ENCODE measurements at regions not wholly inside any gene's neighbourhood (a gene's known extent, or its start where the extent isn't known, plus 50 kb on each side); places are given as distances from the start of the nearest gene placed in this dataset.

- no peak overlapping the region for H3K9ac ChIP-seq (ENCODE audit: low read depth in 1 of 3, low read length in 3 of 3)
- H3K9me3 ChIP-seq (ENCODE audit: control insufficient read depth in 3 of 3, low read length in 3 of 3): no peaks in the 10 kb centered on the region
- no peak overlapping the region for H3K27ac ChIP-seq (ENCODE audit: low read depth, low read length)
- no peak overlapping the region for H3K4me3 ChIP-seq (ENCODE audit: low read length in 3 of 3)
- H3K4me1 ChIP-seq (ENCODE audit: control insufficient read depth in 3 of 3, insufficient read depth in 3 of 3, low read length in 3 of 3): no peaks in the 10 kb centered on the region
- H3K27me3 ChIP-seq (ENCODE audit: control insufficient read depth in 3 of 3, insufficient read depth in 3 of 3, low read length in 3 of 3): no peaks in the 10 kb centered on the region
- no peaks in the 10 kb centered on the region for H3K36me3 ChIP-seq (ENCODE audit: control insufficient read depth in 3 of 3, insufficient read depth in 3 of 3, low read length in 3 of 3)
Measured at GRCh38 chr1:219465212-219466093, 147.5 kb downstream of the ZC3H11B start.

- Histone ChIP-seq H3K36me3 (ENCODE audit: control insufficient read depth in 3 of 3, insufficient read depth in 3 of 3, low read length in 3 of 3) (no peaks in the 10 kb centered on the region), H3K4me1 (ENCODE audit: control insufficient read depth in 3 of 3, insufficient read depth in 3 of 3, low read length in 3 of 3) (peaks cover 0 to 5% (median 0%) of the 10 kb centered on the region in 3 donors), H3K4me3 (ENCODE audit: low read length in 3 of 3) (no peak overlapping the region), H3K9ac (ENCODE audit: low read depth in 1 of 3, low read length in 3 of 3) (no peak overlapping the region), H3K27me3 (ENCODE audit: control insufficient read depth in 3 of 3, insufficient read depth in 3 of 3, low read length in 3 of 3) (no peaks in the 10 kb centered on the region), H3K9me3 (ENCODE audit: control insufficient read depth in 3 of 3, low read length in 3 of 3) (no peaks in the 10 kb centered on the region), H3K27ac (ENCODE audit: low read depth, low read length) (no peak overlapping the region)
Measured at GRCh38 chr1:219463636-219464035, 149.3 kb downstream of the ZC3H11B start.

GRCh38 chr1:219461981-219462400 is 150.9 kb downstream of the ZC3H11B start:
- H3K27me3 ChIP-seq (ENCODE audit: control insufficient read depth in 3 of 3, insufficient read depth in 3 of 3, low read length in 3 of 3): no peaks in the 10 kb centered on the region
- H3K27ac ChIP-seq (ENCODE audit: low read depth, low read length): no peak overlapping the region

GRCh38 chr1:219460896-219461815 is 151.7 kb downstream of the ZC3H11B start:
- peak overlapping the region; percentile 31 for H3K27ac ChIP-seq (ENCODE audit: low read depth, low read length)

More at GRCh38 chr1:219461981-219462400, 150.9 kb downstream of the ZC3H11B start:
- peaks cover 0 to 5% (median 0%) of the 10 kb centered on the region in 3 donors for H3K4me1 ChIP-seq (ENCODE audit: control insufficient read depth in 3 of 3, insufficient read depth in 3 of 3, low read length in 3 of 3)
- no peak overlapping the region for H3K4me3 ChIP-seq (ENCODE audit: low read length in 3 of 3)
- H3K36me3 ChIP-seq (ENCODE audit: control insufficient read depth in 3 of 3, insufficient read depth in 3 of 3, low read length in 3 of 3): no peaks in the 10 kb centered on the region
- H3K9ac ChIP-seq (ENCODE audit: low read depth in 1 of 3, low read length in 3 of 3): no peak overlapping the region
- H3K9me3 ChIP-seq (ENCODE audit: control insufficient read depth in 3 of 3, low read length in 3 of 3): no peaks in the 10 kb centered on the region

GRCh38 chr1:219460081-219460895 is 152.6 kb downstream of the ZC3H11B start:
- Histone ChIP-seq H3K4me3 (ENCODE audit: low read length in 3 of 3) (no peak overlapping the region), H3K36me3 (ENCODE audit: control insufficient read depth in 3 of 3, insufficient read depth in 3 of 3, low read length in 3 of 3) (no peaks in the 10 kb centered on the region), H3K9ac (ENCODE audit: low read depth in 1 of 3, low read length in 3 of 3) (no peak overlapping the region), H3K4me1 (ENCODE audit: control insufficient read depth in 3 of 3, insufficient read depth in 3 of 3, low read length in 3 of 3) (peaks cover 0 to 5% (median 0%) of the 10 kb centered on the region in 3 donors), H3K27me3 (ENCODE audit: control insufficient read depth in 3 of 3, insufficient read depth in 3 of 3, low read length in 3 of 3) (no peaks in the 10 kb centered on the region), H3K27ac (ENCODE audit: low read depth, low read length) (peak overlapping the region; percentile 31), H3K9me3 (ENCODE audit: control insufficient read depth in 3 of 3, low read length in 3 of 3) (no peaks in the 10 kb centered on the region)

More at GRCh38 chr1:219460896-219461815, 151.7 kb downstream of the ZC3H11B start:
- H3K27me3 ChIP-seq (ENCODE audit: control insufficient read depth in 3 of 3, insufficient read depth in 3 of 3, low read length in 3 of 3): no peaks in the 10 kb centered on the region
- H3K9ac ChIP-seq (ENCODE audit: low read depth in 1 of 3, low read length in 3 of 3): no peak overlapping the region
- no peak overlapping the region for H3K4me3 ChIP-seq (ENCODE audit: low read length in 3 of 3)
- H3K36me3 ChIP-seq (ENCODE audit: control insufficient read depth in 3 of 3, insufficient read depth in 3 of 3, low read length in 3 of 3): no peaks in the 10 kb centered on the region
- H3K4me1 ChIP-seq (ENCODE audit: control insufficient read depth in 3 of 3, insufficient read depth in 3 of 3, low read length in 3 of 3): peaks cover 0 to 5% (median 0%) of the 10 kb centered on the region in 3 donors
- H3K9me3 ChIP-seq (ENCODE audit: control insufficient read depth in 3 of 3, low read length in 3 of 3): no peaks in the 10 kb centered on the region

GRCh38 chr1:219459351-219460080 is 153.4 kb downstream of the ZC3H11B start:
- Histone ChIP-seq H3K9ac (ENCODE audit: low read depth in 1 of 3, low read length in 3 of 3) (no peak overlapping the region), H3K36me3 (ENCODE audit: control insufficient read depth in 3 of 3, insufficient read depth in 3 of 3, low read length in 3 of 3) (no peaks in the 10 kb centered on the region), H3K9me3 (ENCODE audit: control insufficient read depth in 3 of 3, low read length in 3 of 3) (no peaks in the 10 kb centered on the region), H3K4me1 (ENCODE audit: control insufficient read depth in 3 of 3, insufficient read depth in 3 of 3, low read length in 3 of 3) (peaks cover 0 to 5% (median 0%) of the 10 kb centered on the region in 3 donors), H3K27me3 (ENCODE audit: control insufficient read depth in 3 of 3, insufficient read depth in 3 of 3, low read length in 3 of 3) (no peaks in the 10 kb centered on the region), H3K4me3 (ENCODE audit: low read length in 3 of 3) (no peak overlapping the region), H3K27ac (ENCODE audit: low read depth, low read length) (peak overlapping the region; percentile 31)

- H3K4me3 ChIP-seq (ENCODE audit: low read length in 3 of 3): no peak overlapping the region
- H3K27ac ChIP-seq (ENCODE audit: low read depth, low read length): no peak overlapping the region
- H3K4me1 ChIP-seq (ENCODE audit: control insufficient read depth in 3 of 3, insufficient read depth in 3 of 3, low read length in 3 of 3): no peaks in the 10 kb centered on the region
- no peaks in the 10 kb centered on the region for H3K36me3 ChIP-seq (ENCODE audit: control insufficient read depth in 3 of 3, insufficient read depth in 3 of 3, low read length in 3 of 3)
- H3K9me3 ChIP-seq (ENCODE audit: control insufficient read depth in 3 of 3, low read length in 3 of 3): no peaks in the 10 kb centered on the region
- H3K27me3 ChIP-seq (ENCODE audit: control insufficient read depth in 3 of 3, insufficient read depth in 3 of 3, low read length in 3 of 3): no peaks in the 10 kb centered on the region
- no peak overlapping the region for H3K9ac ChIP-seq (ENCODE audit: low read depth in 1 of 3, low read length in 3 of 3)
Measured at GRCh38 chr1:219446288-219446687, 166.6 kb downstream of the ZC3H11B start.

GRCh38 chr1:219445864-219446263 is 167.0 kb downstream of the ZC3H11B start:
- Histone ChIP-seq H3K27me3 (ENCODE audit: control insufficient read depth in 3 of 3, insufficient read depth in 3 of 3, low read length in 3 of 3) (no peaks in the 10 kb centered on the region), H3K9ac (ENCODE audit: low read depth in 1 of 3, low read length in 3 of 3) (no peak overlapping the region), H3K4me3 (ENCODE audit: low read length in 3 of 3) (no peak overlapping the region), H3K4me1 (ENCODE audit: control insufficient read depth in 3 of 3, insufficient read depth in 3 of 3, low read length in 3 of 3) (no peaks in the 10 kb centered on the region), H3K9me3 (ENCODE audit: control insufficient read depth in 3 of 3, low read length in 3 of 3) (no peaks in the 10 kb centered on the region), H3K27ac (ENCODE audit: low read depth, low read length) (no peak overlapping the region), H3K36me3 (ENCODE audit: control insufficient read depth in 3 of 3, insufficient read depth in 3 of 3, low read length in 3 of 3) (no peaks in the 10 kb centered on the region)

GRCh38 chr1:219444474-219444873 is 168.4 kb downstream of the ZC3H11B start:
- H3K27ac ChIP-seq (ENCODE audit: low read depth, low read length): no peak overlapping the region
- H3K27me3 ChIP-seq (ENCODE audit: control insufficient read depth in 3 of 3, insufficient read depth in 3 of 3, low read length in 3 of 3): no peaks in the 10 kb centered on the region
- no peaks in the 10 kb centered on the region for H3K4me1 ChIP-seq (ENCODE audit: control insufficient read depth in 3 of 3, insufficient read depth in 3 of 3, low read length in 3 of 3)

More at GRCh38 chr1:219444474-219444873, 168.4 kb downstream of the ZC3H11B start:
- Histone ChIP-seq H3K9me3 (ENCODE audit: control insufficient read depth in 3 of 3, low read length in 3 of 3) (no peaks in the 10 kb centered on the region), H3K36me3 (ENCODE audit: control insufficient read depth in 3 of 3, insufficient read depth in 3 of 3, low read length in 3 of 3) (no peaks in the 10 kb centered on the region), H3K4me3 (ENCODE audit: low read length in 3 of 3) (no peak overlapping the region), H3K9ac (ENCODE audit: low read depth in 1 of 3, low read length in 3 of 3) (no peak overlapping the region)
